ENCODE measurements at regions not wholly inside any gene's neighbourhood (a gene's known extent, or its start where the extent isn't known, plus 50 kb on each side); places are given as distances from the start of the nearest gene placed in this dataset.

GRCh38 chr12:105466901-105467598 is 136.6 kb downstream of the C12orf75 start:
- no peak for TF ChIP-seq CTCF (IDR thresholded peaks at IDR 0.05; ENCODE audit: insufficient read depth, low read length, poor library complexity, severe bottlenecking)
- TF ChIP-seq EZH2phosphoT487 (conservative IDR thresholded peaks at IDR 0.05; ENCODE audit: low read length), result no peak
